IPS DF 6.9 (cell line): ENCODE measurements at regions not wholly inside any gene's neighbourhood (a gene's known extent, or its start where the extent isn't known, plus 50 kb on each side); places are given as distances from the start of the nearest gene placed in this dataset.
"Not testable (repeated sequence)": the region's sequence is repeated elsewhere in the genome, so short reads cannot be mapped to it uniquely, and the experiment has no call there.

Experiments used
- DNase-seq: peaks from one replicate; pipeline ENCODE4 v3.0.0-alpha.2; 2013; ENCODE audit warnings: low read depth, low spot score
- H3K27ac ChIP-seq: one replicate; pipeline ENCODE4 v1.5.1; 2013; ENCODE audit warnings: low read length, control low read depth
- H3K27me3 ChIP-seq: 2 replicates; pipeline ENCODE4 v1.6.1; 2013; ENCODE audit warnings: mild to moderate bottlenecking, low read length; ENCODE audit not compliant: control insufficient read depth, insufficient read depth
- H3K36me3 ChIP-seq: 2 replicates; pipeline ENCODE4 v1.6.1; 2013; ENCODE audit warnings: low read length; ENCODE audit not compliant: control insufficient read depth, insufficient read depth
- H3K4me1 ChIP-seq: 2 replicates; pipeline ENCODE4 v1.6.1; 2013; ENCODE audit warnings: low read length; ENCODE audit not compliant: control insufficient read depth, insufficient read depth
- H3K4me3 ChIP-seq: 2 replicates; pipeline ENCODE4 v1.5.1; 2013; ENCODE audit warnings: mild to moderate bottlenecking, low read length
- H3K9me3 ChIP-seq: 2 replicates; pipeline ENCODE4 v1.6.1; 2013; ENCODE audit warnings: low read length, inconsistent platforms; ENCODE audit not compliant: control insufficient read depth, insufficient read depth
- WGBS: extraction: QIAGEN DNeasy Blood & Tissue Kit; methylation state at CpG from one replicate; pipeline ENCODE4 v1.1.7; 2013; ENCODE audit warnings: mixed read lengths, missing lambda C conversion rate; ENCODE audit not compliant: insufficient read length, insufficient coverage; 5-methylcytosine and 5-hydroxymethylcytosine counted together

GRCh38 chr4:95898226-95898625 lies 58.3 kb downstream of the PDHA2 start:
- Histone ChIP-seq H3K27ac (no peak overlapping the region), H3K4me1 (no peaks in the 10 kb centered on the region), H3K4me3 (no peak overlapping the region), H3K27me3 (no peaks in the 10 kb centered on the region), H3K36me3 (no peaks in the 10 kb centered on the region), H3K9me3 (no peaks in the 10 kb centered on the region)
- no peak for DNase-seq
- no CpG with 5 or more reads among the region's 2 CpGs for WGBS

- Histone ChIP-seq H3K4me3 (no peak overlapping the region), H3K4me1 (no peaks in the 10 kb centered on the region), H3K36me3 (no peaks in the 10 kb centered on the region), H3K9me3 (no peaks in the 10 kb centered on the region), H3K27me3 (no peaks in the 10 kb centered on the region), H3K27ac (no peak overlapping the region)
- WGBS: no CpG with 5 or more reads among the region's 1 CpG
- no peak for DNase-seq
These were observed 69.3 kb downstream of the PDHA2 start for GRCh38 chr4:95909211-95909610.

GRCh38 chr4:95910749-95911148 lies 70.9 kb downstream of the PDHA2 start:
- WGBS: no CpG with 5 or more reads among the region's 2 CpGs
- no peaks in the 10 kb centered on the region for H3K27me3 ChIP-seq
- no peaks in the 10 kb centered on the region for H3K36me3 ChIP-seq
- H3K27ac ChIP-seq: no peak overlapping the region
- no peaks in the 10 kb centered on the region for H3K4me1 ChIP-seq
- DNase-seq: no peak
- H3K9me3 ChIP-seq: no peaks in the 10 kb centered on the region
- H3K4me3 ChIP-seq: no peak overlapping the region

GRCh38 chr4:95921470-95921869 lies 81.6 kb downstream of the PDHA2 start:
- Histone ChIP-seq H3K4me3 (no peak overlapping the region), H3K4me1 (no peaks in the 10 kb centered on the region), H3K27ac (no peak overlapping the region), H3K36me3 (no peaks in the 10 kb centered on the region), H3K27me3 (no peaks in the 10 kb centered on the region), H3K9me3 (no peaks in the 10 kb centered on the region; the same call in 1 of the 2 replicates)
- DNase-seq: no peak

- H3K4me1 ChIP-seq: no peaks in the 10 kb centered on the region
- no peak overlapping the region for H3K4me3 ChIP-seq
- H3K36me3 ChIP-seq: no peaks in the 10 kb centered on the region; the same call in 1 of the 2 replicates
- no peak overlapping the region for H3K27ac ChIP-seq
- WGBS: no CpG with 5 or more reads among the region's 1 CpG
- no peaks in the 10 kb centered on the region; the same call in 1 of the 2 replicates for H3K9me3 ChIP-seq
- H3K27me3 ChIP-seq: no peaks in the 10 kb centered on the region
- DNase-seq: no peak
These were observed 89.7 kb downstream of the PDHA2 start for GRCh38 chr4:95929448-95930064.

GRCh38 chr4:95939141-95939540 lies 99.2 kb downstream of the PDHA2 start:
- H3K27me3 ChIP-seq: no peaks in the 10 kb centered on the region
- no peak for DNase-seq
- H3K27ac ChIP-seq: no peak overlapping the region
- no peak overlapping the region for H3K4me3 ChIP-seq
- H3K9me3 ChIP-seq: no peaks in the 10 kb centered on the region
- no peaks in the 10 kb centered on the region for H3K4me1 ChIP-seq
- WGBS: no CpG with 5 or more reads among the region's 1 CpG
- H3K36me3 ChIP-seq: no peaks in the 10 kb centered on the region

GRCh38 chr4:95949136-95949765 lies 109.4 kb downstream of the PDHA2 start:
- DNase-seq: no peak
- no peaks in the 10 kb centered on the region for H3K36me3 ChIP-seq
- H3K9me3 ChIP-seq: no peaks in the 10 kb centered on the region
- H3K27me3 ChIP-seq: no peaks in the 10 kb centered on the region
- H3K27ac ChIP-seq: no peak overlapping the region
- H3K4me3 ChIP-seq: no peak overlapping the region
- H3K4me1 ChIP-seq: no peaks in the 10 kb centered on the region
- WGBS: no CpG with 5 or more reads among the region's 3 CpGs

- H3K27ac ChIP-seq: no peak overlapping the region
- no peak for DNase-seq
- no peaks in the 10 kb centered on the region for H3K4me1 ChIP-seq
- H3K9me3 ChIP-seq: no peaks in the 10 kb centered on the region
- no peaks in the 10 kb centered on the region for H3K36me3 ChIP-seq
- no peak overlapping the region for H3K4me3 ChIP-seq
- WGBS: no CpG with 5 or more reads among the region's 1 CpG
- H3K27me3 ChIP-seq: no peaks in the 10 kb centered on the region
These were observed 109.9 kb downstream of the PDHA2 start for GRCh38 chr4:95949808-95950207.

- not testable (repeated sequence) for DNase-seq, H3K4me3 ChIP-seq, H3K27ac ChIP-seq, H3K4me1 ChIP-seq, H3K36me3 ChIP-seq, H3K9me3 ChIP-seq, H3K27me3 ChIP-seq
- WGBS: no CpG with 5 or more reads among the region's 2 CpGs
These were observed 112.6 kb downstream of the PDHA2 start for GRCh38 chr4:95952538-95952937.

GRCh38 chr4:95956094-95956493 lies 116.2 kb downstream of the PDHA2 start:
- Histone ChIP-seq H3K4me3 (no peak overlapping the region), H3K9me3 (no peaks in the 10 kb centered on the region), H3K4me1 (no peaks in the 10 kb centered on the region), H3K27me3 (no peaks in the 10 kb centered on the region), H3K27ac (no peak overlapping the region), H3K36me3 (no peaks in the 10 kb centered on the region)
- WGBS: no CpG with 5 or more reads among the region's 1 CpG
- no peak for DNase-seq

- H3K27me3 ChIP-seq: no peaks in the 10 kb centered on the region
- no peak overlapping the region for H3K4me3 ChIP-seq
- H3K4me1 ChIP-seq: no peaks in the 10 kb centered on the region
- no peak overlapping the region for H3K27ac ChIP-seq
- DNase-seq: no peak
- no peaks in the 10 kb centered on the region for H3K36me3 ChIP-seq
- no peaks in the 10 kb centered on the region for H3K9me3 ChIP-seq
- WGBS: no CpG with 5 or more reads among the region's 4 CpGs
These were observed 117.2 kb downstream of the PDHA2 start for GRCh38 chr4:95957054-95957453.
